ENCODE measurements at regions not wholly inside any gene's neighbourhood (a gene's known extent, or its start where the extent isn't known, plus 50 kb on each side); places are given as distances from the start of the nearest gene placed in this dataset.

GRCh38 chr6:121823437-121823851, 388.0 kb downstream of the GJA1 start:
- TF ChIP-seq POLR2AphosphoS5 (IDR thresholded peaks at IDR 0.05; ENCODE audit: low read depth, low read length) (no peak), REST (IDR thresholded peaks at IDR 0.05; ENCODE audit: insufficient read depth in 1 of 2, low read depth in 2 of 2, low read length in 2 of 2) (no peak)

Measured in PFSK-1 (cell line).